Panc1 (cell line): ENCODE measurements at regions not wholly inside any gene's neighbourhood (a gene's known extent, or its start where the extent isn't known, plus 50 kb on each side); places are given as distances from the start of the nearest gene placed in this dataset.

Source experiments
- ATAC-seq: fragments of 200-7000 bp; cut with Tn5 transposase; 2 replicates; pipeline ENCODE4 v1.9.1; 2020; ENCODE audit warnings: mild to moderate bottlenecking, moderate library complexity
- BruUV-seq: library from RNA; stranded (reverse); fragments of 400-500 nt; replicated peaks from 2 replicates; lab custom pipeline; 2021; lab: Mats Ljungman, UMichigan
- CTCF ChIA-PET: fragments of 300-600 bp; sonication (Branson Sonifier 250); formaldehyde crosslinking; loops from one replicate; lab custom pipeline; 2022; ENCODE audit warnings: antibody characterized with exemption; lab: Charles Lee
- POLR2A ChIA-PET: fragments of 300-600 bp; sonication (Branson Sonifier 250); formaldehyde crosslinking; loops from one replicate; lab custom pipeline; 2022; ENCODE audit warnings: antibody characterized with exemption; lab: Charles Lee
- DNase-seq: peaks from one replicate; pipeline ENCODE4 v3.0.0-alpha.2; 2010; ENCODE audit warnings: low read depth, low spot score
- H3K27ac ChIP-seq: 2 replicates; pipeline ENCODE4 v1.5.1; 2011; ENCODE audit warnings: mild to moderate bottlenecking, low read length, inconsistent platforms
- H3K27me3 ChIP-seq: fragments of 200-500 bp; sonication (Bioruptor generic); 2 replicates; pipeline ENCODE4 v1.6.0; 2014; ENCODE audit warnings: low read length, inconsistent platforms; ENCODE audit not compliant: control insufficient read depth, insufficient read depth
- H3K36me3 ChIP-seq: fragments of 200-500 bp; sonication (Bioruptor generic); 2 replicates; pipeline ENCODE4 v1.5.1; 2014; ENCODE audit warnings: inconsistent platforms, mild to moderate bottlenecking, low read length, moderate library complexity; ENCODE audit not compliant: control insufficient read depth, insufficient read depth
- H3K4me1 ChIP-seq: 2 replicates; pipeline ENCODE4 v1.5.1; 2011; ENCODE audit warnings: inconsistent platforms, mild to moderate bottlenecking, low read length, moderate library complexity; ENCODE audit not compliant: control insufficient read depth, insufficient read depth
- H3K4me3 ChIP-seq, 2 experiments: 2 replicates each; pipeline ENCODE4 v1.5.1; 2011 to 2012; ENCODE audit warnings: low read depth in 2 of 2, low read length in 2 of 2, mild to moderate bottlenecking in 2 of 2, inconsistent platforms in 1 of 2, moderate library complexity in 1 of 2
- H3K9me3 ChIP-seq: fragments of 200-500 bp; sonication (Bioruptor generic); 2 replicates; pipeline ENCODE4 v1.5.1; 2014; ENCODE audit warnings: low read depth, mild to moderate bottlenecking, inconsistent platforms, low read length, moderate library complexity; ENCODE audit not compliant: control insufficient read depth, insufficient read depth
- CTCF ChIP-seq: fragments of 450-650 bp; IDR thresholded peaks from 2 replicates; pipeline ENCODE4 v1.5.1; 2017; ENCODE audit warnings: mild to moderate bottlenecking
- POLR2AphosphoS5 ChIP-seq: IDR thresholded peaks from 2 replicates; pipeline ENCODE4 v1.6.1; 2012; ENCODE audit warnings: mild to moderate bottlenecking, low read depth, low read length, moderate library complexity
- REST ChIP-seq, 2 experiments: IDR thresholded peaks; 2 replicates each; pipeline ENCODE4 v1.6.1; 2011 to 2012; ENCODE audit warnings: low read depth in 2 of 2, control low read depth in 1 of 2, low read length in 1 of 2, mild to moderate bottlenecking in 1 of 2, moderate library complexity in 1 of 2; ENCODE audit not compliant: insufficient read depth in 1 of 2
- SIN3A ChIP-seq: IDR thresholded peaks from 2 replicates; pipeline ENCODE4 v1.6.1; 2012; ENCODE audit warnings: low read depth, mild to moderate bottlenecking, low read length, moderate library complexity, borderline replicate concordance; ENCODE audit not compliant: insufficient read depth
- TCF7L2 ChIP-seq: IDR thresholded peaks from 2 replicates; pipeline ENCODE4 v1.6.1; 2011; ENCODE audit warnings: mild to moderate bottlenecking, low read depth, low read length, inconsistent platforms
- in situ Hi-C: cut with HindIII; loops from 2 replicates; pipeline ENCODE4 v1.10.0; 2016; ENCODE audit warnings: low sequenced_read_pairs, low pct_unique_long_range_greater_than_20kb
- intact Hi-C: fragments of 100-400 bp; cut with micrococcal nuclease; formaldehyde crosslinking; loops from one replicate; pipeline ENCODE4 v1.10.0; 2022; ENCODE audit not compliant: unreplicated experiment

- Histone ChIP-seq H3K27ac (no peak overlapping the region), H3K27me3 (no peaks in the 10 kb centered on the region), H3K36me3 (no peaks in the 10 kb centered on the region), H3K4me3 (no peak overlapping the region), H3K4me1 (no peaks in the 10 kb centered on the region), H3K9me3 (no peaks in the 10 kb centered on the region)
- DNase-seq (no peak), ATAC-seq (no peak)
- intact Hi-C loops, result no loop called here
- CTCF ChIA-PET, result no interaction called here
- no TSS peak for BruUV-seq
- in situ Hi-C loops, result no loop called here
- TF ChIP-seq POLR2AphosphoS5, result no peak
- no peak for TF ChIP-seq CTCF
- TF ChIP-seq REST (IDR thresholded peaks at IDR 0.05; ENCODE audit: insufficient read depth in 1 of 2, low read depth in 2 of 2, low read length in 1 of 2), result no peak
- TF ChIP-seq SIN3A, result no peak
- no peak for TF ChIP-seq TCF7L2
- POLR2A ChIA-PET, result no interaction called here
Measured at GRCh38 chr5:8386719-8387288, 517.9 kb downstream of the MTRR start.

GRCh38 chr5:8391911-8392310 is 523.0 kb downstream of the MTRR start:
- DNase-seq, result no peak
- H3K4me3 ChIP-seq, result no peak overlapping the region
- in situ Hi-C loops, result no loop called here
- H3K9me3 ChIP-seq, result no peaks in the 10 kb centered on the region
- intact Hi-C loops, result no loop called here
- POLR2A ChIA-PET, result no interaction called here
- CTCF ChIA-PET, result no interaction called here
- no peak for ATAC-seq
- no peak overlapping the region for H3K27ac ChIP-seq
- H3K4me1 ChIP-seq, result no peaks in the 10 kb centered on the region
- BruUV-seq, result no TSS peak
- no peaks in the 10 kb centered on the region for H3K27me3 ChIP-seq
- H3K36me3 ChIP-seq, result no peaks in the 10 kb centered on the region
- TF ChIP-seq TCF7L2 (no peak), POLR2AphosphoS5 (no peak), SIN3A (no peak), REST (IDR thresholded peaks at IDR 0.05; ENCODE audit: insufficient read depth in 1 of 2, low read depth in 2 of 2, low read length in 1 of 2) (no peak), CTCF (no peak)
